ENCODE measurements at regions not wholly inside any gene's neighbourhood (a gene's known extent, or its start where the extent isn't known, plus 50 kb on each side); places are given as distances from the start of the nearest gene placed in this dataset.

DNA sequence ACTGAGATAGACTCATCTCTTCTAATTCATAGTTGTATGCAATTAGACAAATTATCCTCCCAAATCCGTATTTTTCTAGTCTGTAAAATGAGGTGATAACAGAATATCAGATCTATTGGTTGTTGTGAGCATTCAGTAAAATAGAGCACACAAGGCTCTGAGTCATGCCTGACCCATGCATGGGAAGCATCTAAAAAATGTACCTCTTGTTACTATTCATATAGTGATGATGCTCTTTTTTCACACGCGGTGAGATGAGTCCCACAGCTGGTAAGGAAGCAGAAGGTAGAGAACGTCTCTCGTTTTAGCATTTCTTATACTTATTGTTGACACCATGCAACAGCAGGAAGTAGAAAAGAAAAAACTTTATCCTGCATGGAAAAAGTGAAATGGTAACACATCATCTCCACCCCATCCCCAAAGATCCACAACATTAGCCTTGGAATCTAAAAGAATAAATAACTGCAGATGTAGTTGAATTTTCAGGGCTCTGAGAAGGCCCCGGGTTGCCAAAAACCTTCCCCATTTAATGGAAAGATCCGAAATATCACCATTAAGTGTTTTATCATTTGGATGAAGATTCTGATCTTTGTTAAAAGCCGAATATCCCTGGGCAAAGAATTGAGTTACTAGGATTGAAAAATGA is 215.6 kb downstream of the TMEM114 start:
- Histone ChIP-seq H3K36me3 (ENCODE audit: insufficient read depth) (no peaks in the 10 kb centered on the region), H3K4me2 (no peak overlapping the region), H3K9me2 (ENCODE audit: insufficient read depth) (peaks cover 3% of the 10 kb centered on the region; the same call in 1 of the 2 replicates), H4K20me1 (replicated peaks; ENCODE audit: insufficient read depth) (no peaks in the 10 kb centered on the region), H3K4me1 (ENCODE audit: insufficient read depth) (no peaks in the 10 kb centered on the region), H3K79me2 (replicated peaks; ENCODE audit: insufficient read depth) (no peaks in the 10 kb centered on the region), H3K4me3 (no peak overlapping the region), H3K27ac (ENCODE audit: low read depth) (no peak overlapping the region), H3K27me3 (ENCODE audit: insufficient read depth) (no peaks in the 10 kb centered on the region), H3F3A (replicated peaks; ENCODE audit: low read depth) (no peaks in the 10 kb centered on the region), H2AFZ (no peak overlapping the region)
- no peak for DNase-seq (ENCODE audit: low spot score)
- Mint-ChIP-seq H3K27ac (no peak overlapping the region), H3K36me3 (ENCODE audit: low read depth) (no peaks in the 10 kb centered on the region), H3K4me3 (no peak overlapping the region), H3K4me1 (peaks cover 14% of the 10 kb centered on the region; the same call in 2 of the 3 replicates), H3K9me3 (peaks cover 7% of the 10 kb centered on the region; the same call in 2 of the 3 replicates), H3K27me3 (ENCODE audit: insufficient read depth, low read depth, poor library complexity) (no peaks in the 10 kb centered on the region)
- TF ChIP-seq, protein P1, sequence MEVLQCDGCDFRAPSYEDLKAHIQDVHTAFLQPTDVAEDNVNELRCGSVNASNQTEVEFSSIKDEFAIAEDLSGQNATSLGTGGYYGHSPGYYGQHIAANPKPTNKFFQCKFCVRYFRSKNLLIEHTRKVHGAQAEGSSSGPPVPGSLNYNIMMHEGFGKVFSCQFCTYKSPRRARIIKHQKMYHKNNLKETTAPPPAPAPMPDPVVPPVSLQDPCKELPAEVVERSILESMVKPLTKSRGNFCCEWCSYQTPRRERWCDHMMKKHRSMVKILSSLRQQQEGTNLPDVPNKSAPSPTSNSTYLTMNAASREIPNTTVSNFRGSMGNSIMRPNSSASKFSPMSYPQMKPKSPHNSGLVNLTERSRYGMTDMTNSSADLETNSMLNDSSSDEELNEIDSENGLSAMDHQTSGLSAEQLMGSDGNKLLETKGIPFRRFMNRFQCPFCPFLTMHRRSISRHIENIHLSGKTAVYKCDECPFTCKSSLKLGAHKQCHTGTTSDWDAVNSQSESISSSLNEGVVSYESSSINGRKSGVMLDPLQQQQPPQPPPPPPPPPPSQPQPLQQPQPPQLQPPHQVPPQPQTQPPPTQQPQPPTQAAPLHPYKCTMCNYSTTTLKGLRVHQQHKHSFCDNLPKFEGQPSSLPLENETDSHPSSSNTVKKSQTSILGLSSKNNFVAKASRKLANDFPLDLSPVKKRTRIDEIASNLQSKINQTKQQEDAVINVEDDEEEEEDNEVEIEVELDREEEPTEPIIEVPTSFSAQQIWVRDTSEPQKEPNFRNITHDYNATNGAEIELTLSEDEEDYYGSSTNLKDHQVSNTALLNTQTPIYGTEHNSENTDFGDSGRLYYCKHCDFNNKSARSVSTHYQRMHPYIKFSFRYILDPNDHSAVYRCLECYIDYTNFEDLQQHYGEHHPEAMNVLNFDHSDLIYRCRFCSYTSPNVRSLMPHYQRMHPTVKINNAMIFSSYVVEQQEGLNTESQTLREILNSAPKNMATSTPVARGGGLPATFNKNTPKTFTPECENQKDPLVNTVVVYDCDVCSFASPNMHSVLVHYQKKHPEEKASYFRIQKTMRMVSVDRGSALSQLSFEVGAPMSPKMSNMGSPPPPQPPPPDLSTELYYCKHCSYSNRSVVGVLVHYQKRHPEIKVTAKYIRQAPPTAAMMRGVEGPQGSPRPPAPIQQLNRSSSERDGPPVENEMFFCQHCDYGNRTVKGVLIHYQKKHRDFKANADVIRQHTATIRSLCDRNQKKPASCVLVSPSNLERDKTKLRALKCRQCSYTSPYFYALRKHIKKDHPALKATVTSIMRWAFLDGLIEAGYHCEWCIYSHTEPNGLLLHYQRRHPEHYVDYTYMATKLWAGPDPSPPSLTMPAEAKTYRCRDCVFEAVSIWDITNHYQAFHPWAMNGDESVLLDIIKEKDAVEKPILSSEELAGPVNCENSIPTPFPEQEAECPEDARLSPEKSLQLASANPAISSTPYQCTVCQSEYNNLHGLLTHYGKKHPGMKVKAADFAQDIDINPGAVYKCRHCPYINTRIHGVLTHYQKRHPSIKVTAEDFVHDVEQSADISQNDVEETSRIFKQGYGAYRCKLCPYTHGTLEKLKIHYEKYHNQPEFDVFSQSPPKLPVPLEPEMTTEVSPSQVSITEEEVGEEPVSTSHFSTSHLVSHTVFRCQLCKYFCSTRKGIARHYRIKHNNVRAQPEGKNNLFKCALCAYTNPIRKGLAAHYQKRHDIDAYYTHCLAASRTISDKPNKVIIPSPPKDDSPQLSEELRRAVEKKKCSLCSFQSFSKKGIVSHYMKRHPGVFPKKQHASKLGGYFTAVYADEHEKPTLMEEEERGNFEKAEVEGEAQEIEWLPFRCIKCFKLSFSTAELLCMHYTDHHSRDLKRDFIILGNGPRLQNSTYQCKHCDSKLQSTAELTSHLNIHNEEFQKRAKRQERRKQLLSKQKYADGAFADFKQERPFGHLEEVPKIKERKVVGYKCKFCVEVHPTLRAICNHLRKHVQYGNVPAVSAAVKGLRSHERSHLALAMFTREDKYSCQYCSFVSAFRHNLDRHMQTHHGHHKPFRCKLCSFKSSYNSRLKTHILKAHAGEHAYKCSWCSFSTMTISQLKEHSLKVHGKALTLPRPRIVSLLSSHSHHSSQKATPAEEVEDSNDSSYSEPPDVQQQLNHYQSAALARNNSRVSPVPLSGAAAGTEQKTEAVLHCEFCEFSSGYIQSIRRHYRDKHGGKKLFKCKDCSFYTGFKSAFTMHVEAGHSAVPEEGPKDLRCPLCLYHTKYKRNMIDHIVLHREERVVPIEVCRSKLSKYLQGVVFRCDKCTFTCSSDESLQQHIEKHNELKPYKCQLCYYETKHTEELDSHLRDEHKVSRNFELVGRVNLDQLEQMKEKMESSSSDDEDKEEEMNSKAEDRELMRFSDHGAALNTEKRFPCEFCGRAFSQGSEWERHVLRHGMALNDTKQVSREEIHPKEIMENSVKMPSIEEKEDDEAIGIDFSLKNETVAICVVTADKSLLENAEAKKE (CRISPR knock-in tag; IDR thresholded peaks at IDR 0.05) = no peak
- TF ChIP-seq ZNF331 (CRISPR knock-in tag; IDR thresholded peaks at IDR 0.05; ENCODE audit: low read depth) (no peak), EZH2phosphoT487 (IDR thresholded peaks at IDR 0.05; ENCODE audit: unreplicated experiment) (no peak), CREB1 (CRISPR knock-in tag; IDR thresholded peaks at IDR 0.05; ENCODE audit: low read depth) (no peak), ZNF114 (CRISPR knock-in tag; IDR thresholded peaks at IDR 0.05) (no peak), STAT1 (IDR thresholded peaks at IDR 0.05; ENCODE audit: unreplicated experiment) (no peak)
- TF ChIP-seq, protein P2, sequence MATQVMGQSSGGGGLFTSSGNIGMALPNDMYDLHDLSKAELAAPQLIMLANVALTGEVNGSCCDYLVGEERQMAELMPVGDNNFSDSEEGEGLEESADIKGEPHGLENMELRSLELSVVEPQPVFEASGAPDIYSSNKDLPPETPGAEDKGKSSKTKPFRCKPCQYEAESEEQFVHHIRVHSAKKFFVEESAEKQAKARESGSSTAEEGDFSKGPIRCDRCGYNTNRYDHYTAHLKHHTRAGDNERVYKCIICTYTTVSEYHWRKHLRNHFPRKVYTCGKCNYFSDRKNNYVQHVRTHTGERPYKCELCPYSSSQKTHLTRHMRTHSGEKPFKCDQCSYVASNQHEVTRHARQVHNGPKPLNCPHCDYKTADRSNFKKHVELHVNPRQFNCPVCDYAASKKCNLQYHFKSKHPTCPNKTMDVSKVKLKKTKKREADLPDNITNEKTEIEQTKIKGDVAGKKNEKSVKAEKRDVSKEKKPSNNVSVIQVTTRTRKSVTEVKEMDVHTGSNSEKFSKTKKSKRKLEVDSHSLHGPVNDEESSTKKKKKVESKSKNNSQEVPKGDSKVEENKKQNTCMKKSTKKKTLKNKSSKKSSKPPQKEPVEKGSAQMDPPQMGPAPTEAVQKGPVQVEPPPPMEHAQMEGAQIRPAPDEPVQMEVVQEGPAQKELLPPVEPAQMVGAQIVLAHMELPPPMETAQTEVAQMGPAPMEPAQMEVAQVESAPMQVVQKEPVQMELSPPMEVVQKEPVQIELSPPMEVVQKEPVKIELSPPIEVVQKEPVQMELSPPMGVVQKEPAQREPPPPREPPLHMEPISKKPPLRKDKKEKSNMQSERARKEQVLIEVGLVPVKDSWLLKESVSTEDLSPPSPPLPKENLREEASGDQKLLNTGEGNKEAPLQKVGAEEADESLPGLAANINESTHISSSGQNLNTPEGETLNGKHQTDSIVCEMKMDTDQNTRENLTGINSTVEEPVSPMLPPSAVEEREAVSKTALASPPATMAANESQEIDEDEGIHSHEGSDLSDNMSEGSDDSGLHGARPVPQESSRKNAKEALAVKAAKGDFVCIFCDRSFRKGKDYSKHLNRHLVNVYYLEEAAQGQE (IDR thresholded peaks at IDR 0.05; ENCODE audit: unreplicated experiment) = no peak
- TF ChIP-seq, protein P3, sequence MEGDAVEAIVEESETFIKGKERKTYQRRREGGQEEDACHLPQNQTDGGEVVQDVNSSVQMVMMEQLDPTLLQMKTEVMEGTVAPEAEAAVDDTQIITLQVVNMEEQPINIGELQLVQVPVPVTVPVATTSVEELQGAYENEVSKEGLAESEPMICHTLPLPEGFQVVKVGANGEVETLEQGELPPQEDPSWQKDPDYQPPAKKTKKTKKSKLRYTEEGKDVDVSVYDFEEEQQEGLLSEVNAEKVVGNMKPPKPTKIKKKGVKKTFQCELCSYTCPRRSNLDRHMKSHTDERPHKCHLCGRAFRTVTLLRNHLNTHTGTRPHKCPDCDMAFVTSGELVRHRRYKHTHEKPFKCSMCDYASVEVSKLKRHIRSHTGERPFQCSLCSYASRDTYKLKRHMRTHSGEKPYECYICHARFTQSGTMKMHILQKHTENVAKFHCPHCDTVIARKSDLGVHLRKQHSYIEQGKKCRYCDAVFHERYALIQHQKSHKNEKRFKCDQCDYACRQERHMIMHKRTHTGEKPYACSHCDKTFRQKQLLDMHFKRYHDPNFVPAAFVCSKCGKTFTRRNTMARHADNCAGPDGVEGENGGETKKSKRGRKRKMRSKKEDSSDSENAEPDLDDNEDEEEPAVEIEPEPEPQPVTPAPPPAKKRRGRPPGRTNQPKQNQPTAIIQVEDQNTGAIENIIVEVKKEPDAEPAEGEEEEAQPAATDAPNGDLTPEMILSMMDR (conservative IDR thresholded peaks at IDR 0.05; ENCODE audit: low read depth in 2 of 2) = no peak
- ATAC-seq = no peak

Measured in GM23338 (cell line).